HPDE6-E6E7 (cell line): ENCODE measurements at regions not wholly inside any gene's neighbourhood (a gene's known extent, or its start where the extent isn't known, plus 50 kb on each side); places are given as distances from the start of the nearest gene placed in this dataset.

Experiments used
- DNase-seq: peaks from one replicate; pipeline ENCODE4 v3.0.0; 2011; ENCODE audit warnings: missing footprints; ENCODE audit errors: extremely low spot score

GRCh38 chr16:62665269-62665668, 629.0 kb upstream of the CDH8 start:
- DNase-seq = no peak

- DNase-seq = no peak
These were observed 628.3 kb upstream of the CDH8 start for GRCh38 chr16:62664566-62664965.

GRCh38 chr16:62661435-62661834, 625.2 kb upstream of the CDH8 start:
- no peak for DNase-seq

- no peak for DNase-seq
These were observed 620.9 kb upstream of the CDH8 start for GRCh38 chr16:62657116-62657515.

GRCh38 chr16:62652441-62653120, 616.3 kb upstream of the CDH8 start:
- no peak for DNase-seq

- no peak for DNase-seq
These were observed 612.0 kb upstream of the CDH8 start for GRCh38 chr16:62648256-62648655.

- DNase-seq = no peak
These were observed 608.0 kb upstream of the CDH8 start for GRCh38 chr16:62644030-62644812.

GRCh38 chr16:62642677-62643076, 606.4 kb upstream of the CDH8 start:
- DNase-seq = no peak

GRCh38 chr16:62639890-62640289, 603.7 kb upstream of the CDH8 start:
- no peak for DNase-seq

- DNase-seq = no peak
These were observed 603.0 kb upstream of the CDH8 start for GRCh38 chr16:62638964-62639870.

- no peak for DNase-seq
These were observed 602.2 kb upstream of the CDH8 start for GRCh38 chr16:62638324-62638911.

- DNase-seq = no peak
These were observed 589.1 kb upstream of the CDH8 start for GRCh38 chr16:62625326-62625725.

- DNase-seq = no peak
These were observed 584.0 kb upstream of the CDH8 start for GRCh38 chr16:62620275-62620674.

- DNase-seq = no peak
These were observed 579.3 kb upstream of the CDH8 start for GRCh38 chr16:62615526-62615925.

- no peak for DNase-seq
These were observed 574.1 kb upstream of the CDH8 start for GRCh38 chr16:62610291-62610690.

GRCh38 chr16:62602790-62603189, 566.6 kb upstream of the CDH8 start:
- DNase-seq = no peak

GRCh38 chr16:62597875-62598274, 561.6 kb upstream of the CDH8 start:
- no peak for DNase-seq

GRCh38 chr16:62596584-62596983, 560.3 kb upstream of the CDH8 start:
- DNase-seq = no peak

- no peak for DNase-seq
These were observed 559.9 kb upstream of the CDH8 start for GRCh38 chr16:62596125-62596524.

- no peak for DNase-seq
These were observed 550.1 kb upstream of the CDH8 start for GRCh38 chr16:62586128-62586862.

GRCh38 chr16:62585041-62585545, 548.9 kb upstream of the CDH8 start:
- no peak for DNase-seq
